ENCODE measurements at regions not wholly inside any gene's neighbourhood (a gene's known extent, or its start where the extent isn't known, plus 50 kb on each side); places are given as distances from the start of the nearest gene placed in this dataset.
"Not testable (repeated sequence)": the region's sequence is repeated elsewhere in the genome, so short reads cannot be mapped to it uniquely, and the experiment has no call there.

- no peak for ATAC-seq (ENCODE audit: low FRiP score in 2 of 2)
- 54 to 63% methylated on average over 4 of the region's 4 CpGs for WGBS, 2 donors
These were observed 227.1 kb downstream of the ADRA2A start for GRCh38 chr10:111303887-111304286.

GRCh38 chr10:111316722-111317212, 239.9 kb downstream of the ADRA2A start:
- H3K27me3 ChIP-seq = no peaks in the 10 kb centered on the region
- 65 to 66% methylated on average over 4 of the region's 4 CpGs for WGBS, 2 donors
- no peak overlapping the region for H3K27ac ChIP-seq
- ATAC-seq (ENCODE audit: low FRiP score in 2 of 2) (no peak), DNase-seq (no peak)
- no peaks in the 10 kb centered on the region for H3K36me3 ChIP-seq
- no peaks in the 10 kb centered on the region for H3K9me3 ChIP-seq
- TF ChIP-seq CTCF (IDR thresholded peaks at IDR 0.05) = no peak
- no peak for TF ChIP-seq POLR2A (IDR thresholded peaks at IDR 0.05)
- TF ChIP-seq POLR2AphosphoS5 (IDR thresholded peaks at IDR 0.05) = no peak
- TF ChIP-seq EP300 (IDR thresholded peaks at IDR 0.05) = no peak
- H3K4me1 ChIP-seq = no peaks in the 10 kb centered on the region
- H3K4me3 ChIP-seq = no peak overlapping the region

More at GRCh38 chr10:111303887-111304286, 227.1 kb downstream of the ADRA2A start:
- Histone ChIP-seq H3K36me3 (no peaks in the 10 kb centered on the region), H3K4me3 (no peak overlapping the region), H3K4me1 (peaks cover 0 to 4% (median 0%) of the 10 kb centered on the region in 4 donors), H3K9me3 (no peaks in the 10 kb centered on the region), H3K27me3 (no peaks in the 10 kb centered on the region), H3K27ac (peak overlapping the region in 1 of 4 donors; percentile 14)
- DNase-seq = no peak
- TF ChIP-seq POLR2AphosphoS5 (IDR thresholded peaks at IDR 0.05) (no peak), POLR2A (IDR thresholded peaks at IDR 0.05) (no peak), CTCF (IDR thresholded peaks at IDR 0.05) (no peak), EP300 (IDR thresholded peaks at IDR 0.05) (peak in 1 of 4 donors; percentile 32)

- Histone ChIP-seq H3K27me3 (no peaks in the 10 kb centered on the region), H3K4me3 (no peak overlapping the region), H3K36me3 (no peaks in the 10 kb centered on the region), H3K9me3 (no peaks in the 10 kb centered on the region), H3K27ac (no peak overlapping the region), H3K4me1 (no peaks in the 10 kb centered on the region)
- DNase-seq = no peak
- TF ChIP-seq EP300 (IDR thresholded peaks at IDR 0.05) = no peak
- TF ChIP-seq CTCF (IDR thresholded peaks at IDR 0.05) = no peak
- no peak for ATAC-seq (ENCODE audit: low FRiP score in 2 of 2)
These were observed 243.0 kb downstream of the ADRA2A start for GRCh38 chr10:111319866-111320265.

GRCh38 chr10:111323389-111323966, 246.6 kb downstream of the ADRA2A start:
- Histone ChIP-seq H3K36me3 (no peaks in the 10 kb centered on the region), H3K9me3 (no peaks in the 10 kb centered on the region), H3K27me3 (no peaks in the 10 kb centered on the region), H3K4me3 (no peak overlapping the region), H3K27ac (no peak overlapping the region), H3K4me1 (no peaks in the 10 kb centered on the region)
- DNase-seq = no peak
- WGBS, 2 donors = 66 to 78% methylated on average over 3 of the region's 3 CpGs
- ATAC-seq (ENCODE audit: low FRiP score in 2 of 2) = no peak
- TF ChIP-seq CTCF (IDR thresholded peaks at IDR 0.05) (peak in 2 of 6 experiments; percentile 14 to 23), EP300 (IDR thresholded peaks at IDR 0.05) (no peak)

GRCh38 chr10:111332174-111332573, 255.3 kb downstream of the ADRA2A start:
- H3K36me3 ChIP-seq; H3K4me1 ChIP-seq; H3K27ac ChIP-seq; DNase-seq; H3K4me3 ChIP-seq; ATAC-seq (ENCODE audit: low FRiP score in 2 of 2); H3K27me3 ChIP-seq; H3K9me3 ChIP-seq: not testable (repeated sequence)
- 32 to 71% methylated on average over 1 of the region's 1 CpG for WGBS, 2 donors

Data from upper lobe of left lung (tissue), 6 donors.